Tibial artery (tissue), 4 donors: ENCODE measurements at regions not wholly inside any gene's neighbourhood (a gene's known extent, or its start where the extent isn't known, plus 50 kb on each side); places are given as distances from the start of the nearest gene placed in this dataset.

Experiments
- DNase-seq, 2 donors: peaks; one replicate each; pipeline ENCODE4 v3.0.0-alpha.2; 2019
- H3K27ac ChIP-seq, 2 donors: fragments of 200-600 bp; sonication (generic) in 1 of 2; 1 replicate in 1 of 2; 2 replicates in 1 of 2; pipeline ENCODE4 v1.5.1; 2018 to 2019; ENCODE audit warnings: mild to moderate bottlenecking in 1 of 2
- H3K27me3 ChIP-seq, 2 donors: fragments of 200-600 bp; sonication (generic) in 1 of 2; one replicate each; pipeline versions ENCODE4 v1.5.1 to v1.6.0; 2016 to 2019
- H3K36me3 ChIP-seq, 3 donors: fragments of 200-600 bp; sonication (generic) in 2 of 3; one replicate each; pipeline ENCODE4 v1.5.1; 2016 to 2019; ENCODE audit warnings: mild to moderate bottlenecking in 2 of 3
- H3K4me1 ChIP-seq, 4 donors: fragments of 200-600 bp; sonication (generic) in 2 of 4; 1 replicate in 3 of 4; 2 replicates in 1 of 4; pipeline ENCODE4 v1.5.1; 2016 to 2019
- H3K4me3 ChIP-seq, 2 donors: fragments of 200-600 bp; sonication (generic) in 1 of 2; 1 replicate in 1 of 2; 2 replicates in 1 of 2; pipeline ENCODE4 v1.5.1; 2018 to 2019; ENCODE audit warnings: mild to moderate bottlenecking in 2 of 2
- H3K9me3 ChIP-seq, 3 donors: fragments of 200-600 bp; sonication (generic) in 1 of 3; one replicate each; pipeline ENCODE4 v1.5.1; 2016 to 2019
- CTCF ChIP-seq, 2 experiments: fragments of 200-600 bp in 1 of 2; fragments of 450-650 bp in 1 of 2; IDR thresholded peaks; one replicate each; pipeline ENCODE4 v1.5.1; 2017 to 2019; ENCODE audit warnings: antibody characterized with exemption in 2 of 2, mild to moderate bottlenecking in 1 of 2, moderate library complexity in 1 of 2
- intact Hi-C: fragments of 100-400 bp; cut with DNase I; formaldehyde crosslinking; loops from one replicate; pipeline ENCODE4 v1.15.0; 2023; ENCODE audit warnings: low total_unique reads

GRCh38 chr1:4970532-4970931, 316.1 kb downstream of the AJAP1 start:
- H3K27ac ChIP-seq: no peak overlapping the region
- no peak for TF ChIP-seq CTCF (IDR thresholded peaks at IDR 0.05)
- intact Hi-C loops: no loop called here
- no peaks in the 10 kb centered on the region for H3K9me3 ChIP-seq
- no peaks in the 10 kb centered on the region for H3K27me3 ChIP-seq
- no peak overlapping the region for H3K4me3 ChIP-seq
- no peak for DNase-seq
- H3K36me3 ChIP-seq: no peaks in the 10 kb centered on the region
- H3K4me1 ChIP-seq: peaks cover 0 to 8% (median 0%) of the 10 kb centered on the region in 4 donors

GRCh38 chr1:4969556-4970129, 315.2 kb downstream of the AJAP1 start:
- peaks cover 0 to 12% (median 0%) of the 10 kb centered on the region in 4 donors for H3K4me1 ChIP-seq
- no peak for DNase-seq
- no peak for TF ChIP-seq CTCF (IDR thresholded peaks at IDR 0.05)
- H3K36me3 ChIP-seq: no peaks in the 10 kb centered on the region
- H3K4me3 ChIP-seq: no peak overlapping the region
- no peak overlapping the region for H3K27ac ChIP-seq
- H3K9me3 ChIP-seq: no peaks in the 10 kb centered on the region
- intact Hi-C loops: no loop called here
- H3K27me3 ChIP-seq: no peaks in the 10 kb centered on the region

- no peak overlapping the region for H3K27ac ChIP-seq
- H3K4me3 ChIP-seq: no peak overlapping the region
- peaks cover 0 to 20% (median 0%) of the 10 kb centered on the region in 4 donors for H3K4me1 ChIP-seq
- intact Hi-C loops: no loop called here
- TF ChIP-seq CTCF (IDR thresholded peaks at IDR 0.05): no peak
- no peaks in the 10 kb centered on the region for H3K9me3 ChIP-seq
- H3K27me3 ChIP-seq: no peaks in the 10 kb centered on the region
- DNase-seq: no peak
- no peaks in the 10 kb centered on the region for H3K36me3 ChIP-seq
These were observed 311.1 kb downstream of the AJAP1 start for GRCh38 chr1:4965346-4966075.

GRCh38 chr1:4964634-4965345, 310.4 kb downstream of the AJAP1 start:
- no peak overlapping the region for H3K4me3 ChIP-seq
- peaks cover 0 to 20% (median 0%) of the 10 kb centered on the region in 4 donors for H3K4me1 ChIP-seq
- H3K27me3 ChIP-seq: no peaks in the 10 kb centered on the region
- H3K27ac ChIP-seq: no peak overlapping the region
- no peak for TF ChIP-seq CTCF (IDR thresholded peaks at IDR 0.05)
- no peaks in the 10 kb centered on the region for H3K9me3 ChIP-seq
- intact Hi-C loops: no loop called here
- DNase-seq: no peak
- no peaks in the 10 kb centered on the region for H3K36me3 ChIP-seq

- Histone ChIP-seq H3K9me3 (no peaks in the 10 kb centered on the region), H3K27ac (no peak overlapping the region), H3K36me3 (no peaks in the 10 kb centered on the region), H3K4me1 (peaks cover 0 to 20% (median 0%) of the 10 kb centered on the region in 4 donors), H3K4me3 (no peak overlapping the region), H3K27me3 (no peaks in the 10 kb centered on the region)
- DNase-seq: no peak
- no peak for TF ChIP-seq CTCF (IDR thresholded peaks at IDR 0.05)
- intact Hi-C loops: no loop called here
These were observed 308.8 kb downstream of the AJAP1 start for GRCh38 chr1:4963251-4963650.
